AG04449 (cell line): ENCODE measurements at regions not wholly inside any gene's neighbourhood (a gene's known extent, or its start where the extent isn't known, plus 50 kb on each side); places are given as distances from the start of the nearest gene placed in this dataset.

Experiments
- CTCF ChIA-PET: fragments of 350-600 bp; formaldehyde crosslinking; extraction: SDS; loops from one replicate; lab custom pipeline; 2021; ENCODE audit warnings: antibody characterized with exemption; lab: Yijun Ruan, JAX
- POLR2A ChIA-PET: fragments of 400-600, 350-600 bp; formaldehyde crosslinking; extraction: SDS; loops from one replicate; lab custom pipeline; 2020; ENCODE audit warnings: antibody characterized with exemption, inconsistent platforms; lab: Yijun Ruan, JAX
- DNase-seq: peaks from one replicate; pipeline ENCODE4 v3.0.0-alpha.2; 2010; ENCODE audit warnings: low read depth, low spot score
- H3K4me3 ChIP-seq: 2 replicates; pipeline ENCODE4 v1.5.1; 2011; ENCODE audit warnings: low read depth, mild to moderate bottlenecking, control low read depth, low read length
- CTCF ChIP-seq: IDR thresholded peaks from one replicate; pipeline ENCODE4 v1.5.1; 2011; ENCODE audit warnings: mild to moderate bottlenecking, moderate library complexity, low read length, control low read depth, inconsistent platforms; ENCODE audit not compliant: insufficient read depth; ENCODE audit errors: missing control alignments

DNA sequence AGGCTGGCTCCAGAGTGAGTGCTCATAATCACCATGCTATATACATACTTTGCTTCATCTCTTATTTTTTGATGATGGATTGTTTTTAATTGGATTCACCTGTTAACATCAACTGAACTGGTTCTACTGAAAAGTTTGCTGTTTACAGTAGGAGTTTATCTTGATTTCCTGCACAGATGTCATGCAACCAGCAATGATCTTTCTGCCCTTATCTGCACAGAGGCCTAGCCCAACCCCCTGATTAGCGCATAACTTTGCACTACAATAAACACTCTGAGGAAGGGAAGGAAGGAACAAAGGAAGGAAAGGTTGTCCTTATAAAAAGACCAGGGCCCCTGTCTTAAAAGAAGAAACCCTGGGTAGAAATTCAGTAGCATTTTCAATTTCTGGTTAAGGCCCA lies 152.9 kb downstream of the RGS9 start:
- no peak overlapping the region for H3K4me3 ChIP-seq
- no peak for DNase-seq
- CTCF ChIA-PET, result no interaction called here
- POLR2A ChIA-PET, result no interaction called here
- TF ChIP-seq CTCF, result no peak

DNA sequence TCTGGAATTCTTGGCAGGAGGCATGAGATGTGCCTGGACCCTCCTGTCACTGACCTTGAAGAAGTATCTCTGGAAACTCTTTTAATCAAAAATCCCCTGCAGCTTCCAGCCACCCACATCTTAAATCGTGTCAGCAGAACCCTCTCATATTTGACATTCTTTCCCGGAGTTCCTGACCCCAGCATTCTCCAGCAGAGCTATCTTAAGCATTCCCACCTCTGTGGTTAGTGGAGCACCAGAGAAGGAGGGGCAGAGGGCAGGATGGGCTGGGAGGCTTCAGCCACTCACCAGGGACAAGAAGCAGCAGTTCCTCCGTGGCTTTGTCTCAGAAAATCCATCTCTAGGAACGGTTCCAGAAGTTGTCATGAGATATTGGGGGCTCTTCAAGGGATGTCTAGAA lies 149.9 kb downstream of the RGS9 start:
- no peak for DNase-seq
- POLR2A ChIA-PET, result interaction anchor here (0.7 to 1.7 kb wide), 2 partner anchors 9 to 247 kb away, joined by 3 to 4 read pairs; no protein-coding TSS in a partner anchor
- CTCF ChIA-PET, result interaction anchor here (1.0 to 3.8 kb wide), 8 partner anchors 7 to 913 kb away, joined by 3 to 19 read pairs (median 8); no protein-coding TSS in a partner anchor
- no peak overlapping the region for H3K4me3 ChIP-seq
- TF ChIP-seq CTCF, result no peak

DNA sequence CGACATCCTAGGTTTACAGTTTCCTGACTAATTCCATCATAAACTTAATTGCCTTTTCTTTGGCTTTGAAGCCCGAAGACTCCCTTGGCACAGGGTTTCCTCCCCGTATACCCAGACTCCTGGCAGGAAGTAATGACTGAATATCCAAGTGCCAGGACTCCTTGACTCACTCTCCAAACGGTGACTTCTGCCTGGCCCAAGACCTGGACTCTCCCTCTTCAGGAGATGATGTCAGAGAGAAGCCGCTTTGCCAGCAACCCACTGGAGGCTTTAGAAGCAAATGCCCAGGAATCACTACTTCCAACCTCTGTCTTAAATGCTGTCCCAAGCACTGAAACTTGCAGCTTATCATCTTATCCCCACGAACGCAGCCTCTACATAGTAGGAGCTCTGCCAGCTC lies 146.5 kb downstream of the RGS9 start:
- CTCF ChIA-PET, result interaction anchor here (0.5 to 3.8 kb wide), 3 partner anchors 10 to 378 kb away, joined by 3 to 19 read pairs (median 3); no protein-coding TSS in a partner anchor
- H3K4me3 ChIP-seq, result no peak overlapping the region
- TF ChIP-seq CTCF, result no peak
- POLR2A ChIA-PET, result no interaction called here
- no peak for DNase-seq

GRCh38 chr17:65279456-65279855 lies 142.3 kb downstream of the RGS9 start:
- H3K4me3 ChIP-seq, result no peak overlapping the region
- DNase-seq, result no peak
- TF ChIP-seq CTCF, result no peak
- POLR2A ChIA-PET, result no interaction called here
- CTCF ChIA-PET, result interaction anchor here (0.6 to 3.2 kb wide), 4 partner anchors 7 to 886 kb away, joined by 4 to 30 read pairs (median 16); no protein-coding TSS in a partner anchor

DNA sequence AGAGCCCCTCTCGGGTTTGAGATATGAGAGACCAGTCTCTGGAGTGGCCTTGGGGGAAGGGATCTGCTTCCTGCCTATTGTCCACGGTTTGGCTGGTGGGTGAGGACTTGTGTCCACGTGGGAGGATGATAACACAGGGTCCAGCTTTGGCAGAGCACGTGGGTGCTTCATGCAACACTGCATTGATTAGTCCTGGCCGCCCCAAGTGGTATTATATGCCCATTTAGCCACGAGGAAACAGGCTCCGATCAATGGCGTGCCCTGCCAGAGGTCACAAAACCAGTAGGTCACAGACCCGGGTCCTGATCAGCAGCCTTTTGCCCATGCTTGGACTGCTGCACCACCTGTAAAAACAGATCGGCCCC lies 141.6 kb downstream of the RGS9 start:
- CTCF ChIA-PET, result interaction anchor here (1.4 to 3.2 kb wide), 10 partner anchors 8 to 889 kb away, joined by 3 to 30 read pairs (median 12); no protein-coding TSS in a partner anchor

More for the DNA sequence above, 141.6 kb downstream of the RGS9 start:
- POLR2A ChIA-PET, result no interaction called here
- no peak for TF ChIP-seq CTCF
- no peak for DNase-seq
- no peak overlapping the region for H3K4me3 ChIP-seq
